ENCODE measurements at regions not wholly inside any gene's neighbourhood (a gene's known extent, or its start where the extent isn't known, plus 50 kb on each side); places are given as distances from the start of the nearest gene placed in this dataset.

DNA sequence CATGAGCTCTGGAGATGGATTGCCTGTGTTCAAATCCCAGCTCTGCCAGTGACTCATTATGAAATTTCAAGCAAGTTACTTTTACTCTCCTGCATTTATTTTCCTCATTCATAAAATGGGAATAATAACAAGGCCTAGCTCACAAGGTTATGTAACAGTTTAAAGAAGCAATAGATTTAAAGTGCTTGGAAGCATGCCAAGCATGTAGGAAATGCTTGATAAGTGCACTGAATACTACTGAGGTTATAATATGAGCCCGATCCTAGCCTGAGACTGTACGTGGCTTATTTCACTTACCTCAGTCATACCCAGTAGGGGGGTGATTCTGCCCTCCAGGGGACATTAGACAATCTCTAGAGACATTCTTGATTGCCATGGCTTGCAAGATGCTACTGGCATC is 734.1 kb upstream of the WWC1 start:
- no peak overlapping the region for H3K9ac ChIP-seq (ENCODE audit: control insufficient read depth, extremely low read depth, insufficient read depth, low read length)
- no peaks in the 10 kb centered on the region for H3K79me2 ChIP-seq (ENCODE audit: control insufficient read depth, insufficient read depth, low read length)
- H3K9me3 ChIP-seq (ENCODE audit: control insufficient read depth, low read depth, low read length) = no peaks in the 10 kb centered on the region
- peaks cover 4% of the 10 kb centered on the region for H3K27me3 ChIP-seq (ENCODE audit: control insufficient read depth, extremely low read depth, insufficient read depth, low read length)
- TF ChIP-seq, protein P1, sequence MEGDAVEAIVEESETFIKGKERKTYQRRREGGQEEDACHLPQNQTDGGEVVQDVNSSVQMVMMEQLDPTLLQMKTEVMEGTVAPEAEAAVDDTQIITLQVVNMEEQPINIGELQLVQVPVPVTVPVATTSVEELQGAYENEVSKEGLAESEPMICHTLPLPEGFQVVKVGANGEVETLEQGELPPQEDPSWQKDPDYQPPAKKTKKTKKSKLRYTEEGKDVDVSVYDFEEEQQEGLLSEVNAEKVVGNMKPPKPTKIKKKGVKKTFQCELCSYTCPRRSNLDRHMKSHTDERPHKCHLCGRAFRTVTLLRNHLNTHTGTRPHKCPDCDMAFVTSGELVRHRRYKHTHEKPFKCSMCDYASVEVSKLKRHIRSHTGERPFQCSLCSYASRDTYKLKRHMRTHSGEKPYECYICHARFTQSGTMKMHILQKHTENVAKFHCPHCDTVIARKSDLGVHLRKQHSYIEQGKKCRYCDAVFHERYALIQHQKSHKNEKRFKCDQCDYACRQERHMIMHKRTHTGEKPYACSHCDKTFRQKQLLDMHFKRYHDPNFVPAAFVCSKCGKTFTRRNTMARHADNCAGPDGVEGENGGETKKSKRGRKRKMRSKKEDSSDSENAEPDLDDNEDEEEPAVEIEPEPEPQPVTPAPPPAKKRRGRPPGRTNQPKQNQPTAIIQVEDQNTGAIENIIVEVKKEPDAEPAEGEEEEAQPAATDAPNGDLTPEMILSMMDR (optimal IDR thresholded peaks at IDR 0.05 in 1 of 3, IDR thresholded peaks at IDR 0.05 in 1 of 3, conservative IDR thresholded peaks at IDR 0.05 in 1 of 3; ENCODE audit: extremely low read depth in 1 of 3, insufficient read depth in 2 of 3, low read length in 3 of 3) = no peak
- no peak for TF ChIP-seq EZH2 (IDR thresholded peaks at IDR 0.05; ENCODE audit: low read length)
- H3K36me3 ChIP-seq (ENCODE audit: control insufficient read depth in 2 of 2, extremely low read depth in 1 of 2, insufficient read depth in 2 of 2, low read length in 2 of 2) = no peaks in the 10 kb centered on the region
- no peak overlapping the region for H3K4me3 ChIP-seq (ENCODE audit: control insufficient read depth in 2 of 3, extremely low read depth in 1 of 3, insufficient read depth in 2 of 3, low read depth in 1 of 3, low read length in 3 of 3)
- no peak overlapping the region for H3K27ac ChIP-seq (ENCODE audit: control insufficient read depth, insufficient read depth, low read length)
- no peaks in the 10 kb centered on the region for H3K9me1 ChIP-seq (ENCODE audit: control insufficient read depth, extremely low read depth, insufficient read depth, low read length)
- H4K20me1 ChIP-seq (ENCODE audit: control insufficient read depth, extremely low read depth, insufficient read depth, low read length) = no peaks in the 10 kb centered on the region
- H3K4me1 ChIP-seq (ENCODE audit: control insufficient read depth, extremely low read depth, insufficient read depth, low read length) = no peaks in the 10 kb centered on the region
- DNase-seq (ENCODE audit: low read depth, low spot score) = no peak
- no peak overlapping the region for H2AFZ ChIP-seq (ENCODE audit: control insufficient read depth, low read length)
- no peak overlapping the region for H3K4me2 ChIP-seq (ENCODE audit: control insufficient read depth, extremely low read depth, insufficient read depth, low read depth, low read length)
- FAIRE-seq = no peak
- dilution Hi-C loops (cut with MboI; ENCODE audit: extremely low pct_ligation_motif_present, low sequenced_read_pairs) = no loop called here

DNA sequence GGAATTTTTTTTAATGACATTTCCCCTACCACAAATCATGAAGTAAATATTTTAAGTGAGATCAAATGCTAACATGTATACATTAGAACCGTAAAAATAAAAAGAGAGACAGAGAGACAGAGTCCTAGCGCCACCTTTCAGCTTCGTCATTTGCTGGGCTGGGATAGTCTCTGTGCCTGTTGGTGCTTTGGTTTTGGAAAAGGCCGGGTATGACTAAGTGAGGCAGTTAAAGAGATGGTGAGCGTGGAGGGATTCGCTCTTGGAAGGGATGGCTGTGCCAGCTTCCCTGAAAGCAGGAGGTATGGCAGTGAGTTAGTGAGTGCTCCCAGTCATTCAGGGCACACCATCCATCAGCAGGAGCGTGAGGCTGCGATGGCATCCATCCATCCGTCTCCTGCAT is 729.6 kb upstream of the WWC1 start:
- no peak overlapping the region for H3K4me3 ChIP-seq (ENCODE audit: control insufficient read depth in 2 of 3, extremely low read depth in 1 of 3, insufficient read depth in 2 of 3, low read depth in 1 of 3, low read length in 3 of 3)
- dilution Hi-C loops (cut with MboI; ENCODE audit: extremely low pct_ligation_motif_present, low sequenced_read_pairs) = no loop called here
- H3K27me3 ChIP-seq (ENCODE audit: control insufficient read depth, extremely low read depth, insufficient read depth, low read length) = peaks cover 4% of the 10 kb centered on the region
- H3K36me3 ChIP-seq (ENCODE audit: control insufficient read depth in 2 of 2, extremely low read depth in 1 of 2, insufficient read depth in 2 of 2, low read length in 2 of 2) = no peaks in the 10 kb centered on the region
- no peak overlapping the region for H3K4me2 ChIP-seq (ENCODE audit: control insufficient read depth, extremely low read depth, insufficient read depth, low read depth, low read length)
- H3K27ac ChIP-seq (ENCODE audit: control insufficient read depth, insufficient read depth, low read length) = no peak overlapping the region
- no peaks in the 10 kb centered on the region for H3K9me1 ChIP-seq (ENCODE audit: control insufficient read depth, extremely low read depth, insufficient read depth, low read length)
- no peak for FAIRE-seq
- no peak overlapping the region for H3K9ac ChIP-seq (ENCODE audit: control insufficient read depth, extremely low read depth, insufficient read depth, low read length)
- no peaks in the 10 kb centered on the region for H3K9me3 ChIP-seq (ENCODE audit: control insufficient read depth, low read depth, low read length)
- no peak overlapping the region for H2AFZ ChIP-seq (ENCODE audit: control insufficient read depth, low read length)
- H4K20me1 ChIP-seq (ENCODE audit: control insufficient read depth, extremely low read depth, insufficient read depth, low read length) = no peaks in the 10 kb centered on the region
- TF ChIP-seq EZH2 (IDR thresholded peaks at IDR 0.05; ENCODE audit: low read length) = no peak
- TF ChIP-seq, protein P1 (optimal IDR thresholded peaks at IDR 0.05 in 1 of 3, IDR thresholded peaks at IDR 0.05 in 1 of 3, conservative IDR thresholded peaks at IDR 0.05 in 1 of 3; ENCODE audit: extremely low read depth in 1 of 3, insufficient read depth in 2 of 3, low read length in 3 of 3) = no peak
- H3K79me2 ChIP-seq (ENCODE audit: control insufficient read depth, insufficient read depth, low read length) = no peaks in the 10 kb centered on the region
- H3K4me1 ChIP-seq (ENCODE audit: control insufficient read depth, extremely low read depth, insufficient read depth, low read length) = no peaks in the 10 kb centered on the region
- no peak for DNase-seq (ENCODE audit: low read depth, low spot score)

Measured in keratinocyte (primary cell).